K562 (cell line): ENCODE measurements at regions not wholly inside any gene's neighbourhood (a gene's known extent, or its start where the extent isn't known, plus 50 kb on each side); places are given as distances from the start of the nearest gene placed in this dataset.
A peak's percentile ranks its signal among the peaks of the same experiment; 100 is the strongest.

Source experiments
- ATAC-seq: fragments of 200-7000 bp; cut with Tn5 transposase; 3 replicates; pipeline ENCODE4 v1.9.1; 2020; ENCODE audit warnings: moderate library complexity
- BruUV-seq: library from RNA; stranded (reverse); fragments of 400-500 nt; replicated peaks from 2 replicates; lab custom pipeline; 2021; lab: Mats Ljungman, UMichigan
- CTCF ChIA-PET: fragments of 300-600 bp; formaldehyde crosslinking; extraction: SDS; loops from one replicate; lab custom pipeline; 2021; ENCODE audit warnings: low intra/inter-chr PET ratio; lab: Yijun Ruan, JAX
- POLR2A ChIA-PET: fragments of 300-600, 350-650 bp; sonication (Branson Sonifier 250); formaldehyde crosslinking; extraction: SDS; loops from one replicate; lab custom pipeline; 2021; ENCODE audit warnings: antibody characterized with exemption, inconsistent platforms; lab: Yijun Ruan, JAX
- DNase-seq, 4 experiments: peaks; one replicate each; pipeline versions ENCODE4 v3.0.0 to v3.0.0-alpha.2; 2011 to 2018; ENCODE audit warnings: low spot score in 3 of 4, mixed read lengths in 3 of 4; ENCODE audit errors: extremely low read depth in 1 of 4
- FAIRE-seq: peaks from 2 replicates; lab custom pipeline; 2011; peaks lifted over from hg19 to GRCh38; lab: Jason Lieb, UNC
- H2AFZ ChIP-seq: 2 replicates; pipeline ENCODE4 v1.6.0; 2011; ENCODE audit warnings: low read depth, low read length, control low read depth, inconsistent platforms
- H3K27ac ChIP-seq: fragments of 200-600 bp; 3 replicates; pipeline ENCODE4 v1.8.0; 2011; ENCODE audit warnings: low read depth, mild to moderate bottlenecking, control low read depth, inconsistent platforms, low read length, moderate library complexity, mixed read lengths; ENCODE audit errors: extremely low read depth
- H3K27me3 ChIP-seq, 2 experiments: fragments of 300-600 bp in 1 of 2; 2 replicates in 1 of 2; 3 replicates in 1 of 2; pipeline versions ENCODE4 v1.6.0 to v1.8.0; 2011; ENCODE audit warnings: inconsistent platforms in 2 of 2, low read length in 2 of 2, mild to moderate bottlenecking in 1 of 2, mixed read lengths in 1 of 2, moderate library complexity in 1 of 2; ENCODE audit not compliant: control insufficient read depth in 2 of 2, insufficient read depth in 2 of 2
- H3K36me3 ChIP-seq: fragments of 300-600 bp; 3 replicates; pipeline ENCODE4 v1.8.0; 2011; ENCODE audit warnings: mild to moderate bottlenecking, low read length, inconsistent platforms; ENCODE audit not compliant: control insufficient read depth, insufficient read depth
- H3K4me1 ChIP-seq, 2 experiments: fragments of 200-600 bp in 1 of 2; replicated peaks in 1 of 2; 2 replicates in 1 of 2; 3 replicates in 1 of 2; pipeline versions ENCODE4 v1.5.1 to v1.8.0; 2011; ENCODE audit warnings: inconsistent platforms in 2 of 2, low read length in 2 of 2, mild to moderate bottlenecking in 1 of 2, mixed read lengths in 1 of 2, moderate library complexity in 1 of 2; ENCODE audit not compliant: control insufficient read depth in 2 of 2, insufficient read depth in 2 of 2
- H3K4me2 ChIP-seq: 2 replicates; pipeline ENCODE4 v1.6.1; 2011; ENCODE audit warnings: low read length, control low read depth, inconsistent platforms, mixed read lengths; ENCODE audit not compliant: insufficient read depth
- H3K4me3 ChIP-seq: fragments of 200-600 bp; sonication (generic), shearing (Covaris generic); 2 replicates; pipeline ENCODE4 v1.5.1; 2016; ENCODE audit warnings: control low read depth, inconsistent platforms
- H3K79me2 ChIP-seq: fragments of 200-600 bp; 3 replicates; pipeline ENCODE4 v1.8.0; 2011; ENCODE audit warnings: low read length, inconsistent platforms; ENCODE audit not compliant: control insufficient read depth, insufficient read depth
- H3K9ac ChIP-seq, 2 experiments: 2 replicates each; pipeline versions ENCODE4 v1.6.0 to v1.6.1; 2011; ENCODE audit warnings: low read depth in 2 of 2, low read length in 2 of 2, control low read depth in 1 of 2, inconsistent platforms in 1 of 2, mild to moderate bottlenecking in 1 of 2, mixed read lengths in 1 of 2; ENCODE audit not compliant: insufficient read depth in 1 of 2
- H3K9me1 ChIP-seq: one replicate; pipeline ENCODE4 v1.6.0; 2011; ENCODE audit warnings: inconsistent platforms, mild to moderate bottlenecking, low read length, moderate library complexity; ENCODE audit not compliant: control insufficient read depth, insufficient read depth
- H3K9me3 ChIP-seq: replicated peaks from 2 replicates; pipeline ENCODE4 v1.5.1; 2011; ENCODE audit warnings: low read depth, low read length, inconsistent platforms; ENCODE audit not compliant: control insufficient read depth, insufficient read depth
- H4K20me1 ChIP-seq: replicated peaks from 2 replicates; pipeline ENCODE4 v1.6.1; 2011; ENCODE audit warnings: low read length, inconsistent platforms, mixed read lengths; ENCODE audit not compliant: control insufficient read depth, insufficient read depth
- CREBBP ChIP-seq: IDR thresholded peaks from one replicate; pipeline ENCODE4 v1.6.1; 2012; ENCODE audit warnings: low read depth, mild to moderate bottlenecking, control low read depth, inconsistent platforms, low read length
- HINFP ChIP-seq: fragments of 450-650 bp; conservative IDR thresholded peaks from 2 replicates; pipeline ENCODE4 v1.6.1; 2016; ENCODE audit warnings: missing genetic modification characterization, low read depth, mild to moderate bottlenecking, control low read depth, missing compliant biosample characterization
- HNRNPUL1 ChIP-seq: fragments of 200-400 bp; formaldehyde crosslinking; IDR thresholded peaks from 2 replicates; pipeline ENCODE4 v1.6.1; 2017; ENCODE audit warnings: low read length
- KLF16 ChIP-seq: IDR thresholded peaks from 2 replicates; pipeline ENCODE4 v1.6.1; 2016; ENCODE audit warnings: antibody characterized with exemption
- MBD1 ChIP-seq: fragments of 250-450 bp; sonication (Bioruptor Pico); IDR thresholded peaks from 2 replicates; pipeline ENCODE4 v1.8.0; 2022; ENCODE audit warnings: inconsistent platforms
- MCM3 ChIP-seq: fragments of 450-650 bp; IDR thresholded peaks from 2 replicates; pipeline ENCODE4 v1.6.1; 2016
- MEF2D ChIP-seq: conservative IDR thresholded peaks from 2 replicates; pipeline ENCODE4 v1.6.1; 2016; ENCODE audit warnings: low read depth, missing genetic modification characterization, missing compliant biosample characterization
- PREB ChIP-seq: sonication (generic); formaldehyde crosslinking; IDR thresholded peaks from 2 replicates; pipeline ENCODE4 v1.8.1; 2023; ENCODE audit warnings: mild to moderate bottlenecking, missing genetic modification reagents
- RBFOX2 ChIP-seq: fragments of 200-400 bp; formaldehyde crosslinking; IDR thresholded peaks from 2 replicates; pipeline ENCODE4 v1.6.1; 2017; ENCODE audit warnings: low read depth, mild to moderate bottlenecking, low read length, moderate library complexity
- SMC3 ChIP-seq: conservative IDR thresholded peaks from 2 replicates; pipeline ENCODE4 v1.6.1; 2011; ENCODE audit warnings: low read depth, low read length, improper control_type of control experiment; ENCODE audit not compliant: insufficient read depth
- THRB ChIP-seq: fragments of 450-650 bp; formaldehyde crosslinking; conservative IDR thresholded peaks from 2 replicates; pipeline ENCODE4 v1.4.0; 2022; ENCODE audit warnings: mild to moderate bottlenecking, missing genetic modification characterization
- TSC22D4 ChIP-seq: fragments of 450-650 bp; IDR thresholded peaks from 2 replicates; pipeline ENCODE4 v1.6.1; 2016; ENCODE audit warnings: missing genetic modification characterization, missing biosample characterization, control low read depth
- ZNF277 ChIP-seq: fragments of 250-450 bp; sonication (Bioruptor Pico); IDR thresholded peaks from 2 replicates; pipeline ENCODE4 v1.8.0; 2022; ENCODE audit warnings: inconsistent platforms, mild to moderate bottlenecking, moderate library complexity, borderline replicate concordance
- WGBS: fragments of 100-300 bp; shearing (Covaris generic); methylation state at CpG from one replicate; pipeline ENCODE4 v1.1.6; 2016; ENCODE audit warnings: low coverage, mixed read lengths; ENCODE audit not compliant: insufficient coverage; ENCODE audit errors: missing lambda C conversion rate; 5-methylcytosine and 5-hydroxymethylcytosine counted together
- in situ Hi-C: fragments of 300-500 bp; cut with MboI; formaldehyde crosslinking; loops from 4 replicates; pipeline ENCODE4 v1.15.0; 2018; ENCODE audit warnings: inconsistent platforms, mixed read lengths
- intact Hi-C: fragments of 100-400 bp; cut with micrococcal nuclease; formaldehyde crosslinking; loops from 2 replicates; pipeline ENCODE4 v1.14.2; 2022

GRCh38 chr16:85528528-85529387 lies 84.4 kb upstream of the GSE1 start:
- TSS peak; percentile 32 for BruUV-seq
- H3K79me2 ChIP-seq = peaks cover 32% of the 10 kb centered on the region
- peaks cover 3% of the 10 kb centered on the region; the same call in 1 of the 3 replicates for H3K36me3 ChIP-seq
- 39% methylated on average over 21 of the region's 21 CpGs for WGBS
- peak; percentile 83 for ATAC-seq
- ChIA-PET CTCF (interaction anchor here (0.7 to 0.9 kb wide), 2 partner anchors 35 to 190 kb away, joined by 3 read pairs; no protein-coding TSS in a partner anchor), POLR2A (interaction anchor here (0.6 to 7.8 kb wide), 9 partner anchors 11 to 178 kb away, joined by 3 to 72 read pairs (median 4); no protein-coding TSS in a partner anchor)
- peak overlapping the region; percentile 42 to 65; a peak in 3 of 4 replicates for H3K9ac ChIP-seq
- no peaks in the 10 kb centered on the region for H4K20me1 ChIP-seq
- peak overlapping the region; percentile 72 for H2AFZ ChIP-seq
- H3K27ac ChIP-seq = peak overlapping the region; percentile 53
- peaks cover 55 to 88% of the 10 kb centered on the region in 2 experiments for H3K4me1 ChIP-seq
- in situ Hi-C loops (no loop called here), intact Hi-C loops (no loop called here)
- H3K4me3 ChIP-seq = no peak overlapping the region
- peak overlapping the region; percentile 36 for H3K4me2 ChIP-seq
- DNase-seq = peak; percentile 83 to 88 (median 86)
- no peaks in the 10 kb centered on the region for H3K9me3 ChIP-seq
- no peaks in the 10 kb centered on the region for H3K27me3 ChIP-seq
- H3K9me1 ChIP-seq = no peaks in the 10 kb centered on the region
- peak; percentile 90 for FAIRE-seq
- TF ChIP-seq RBFOX2 = peak; percentile 49; the same call in 1 of the 2 replicates
- peak; percentile 38; the same call in 1 of the 2 replicates for TF ChIP-seq SMC3
- no peak for TF ChIP-seq TSC22D4
- no peak for TF ChIP-seq ZNF277 (CRISPR knock-in tag)
- no peak; the same call in 1 of the 2 replicates for TF ChIP-seq THRB (CRISPR knock-in tag)
- TF ChIP-seq HNRNPUL1 = no peak
- TF ChIP-seq PREB (CRISPR knock-in tag) = no peak
- TF ChIP-seq MCM3 = no peak
- TF ChIP-seq MEF2D (tag) = peak; percentile 46
- TF ChIP-seq HINFP = 0 out of 2 replicates have a peak, but pooled peaks have one; percentile 16
- 0 out of 2 replicates have a peak, but pooled peaks have one; percentile 12 for TF ChIP-seq KLF16
- TF ChIP-seq CREBBP = no peak
- no peak for TF ChIP-seq MBD1
